UCSD-AML1 (cell line): ENCODE measurements at regions not wholly inside any gene's neighbourhood (a gene's known extent, or its start where the extent isn't known, plus 50 kb on each side); places are given as distances from the start of the nearest gene placed in this dataset.
"Not testable (repeated sequence)": the region's sequence is repeated elsewhere in the genome, so short reads cannot be mapped to it uniquely, and the experiment has no call there.

Experiments used
- DNase-seq: peaks from one replicate; lab custom pipeline; 2025; ENCODE audit not compliant: unreplicated experiment; lab: John Stamatoyannopoulos, UW

DNA sequence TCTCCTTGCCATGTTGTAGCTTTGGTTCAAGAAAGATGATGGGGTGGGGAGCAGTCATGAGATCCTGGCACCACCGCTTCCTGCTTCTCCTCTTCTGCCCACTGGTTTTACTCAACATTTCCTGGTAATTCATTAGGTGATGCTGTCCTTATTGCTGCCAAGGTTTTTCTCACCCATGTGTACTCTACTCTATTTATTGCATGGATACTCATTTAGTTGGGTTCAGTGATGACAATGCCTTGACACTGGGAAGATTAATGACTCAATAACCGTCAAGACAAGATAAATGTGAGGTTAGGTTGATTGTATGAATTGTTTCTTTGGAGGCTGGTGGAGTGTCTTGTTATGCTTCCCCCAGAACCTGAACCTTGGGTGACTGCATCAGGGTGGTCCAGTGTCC is 484.2 kb downstream of the SIPA1L2 start:
- no peak for DNase-seq

- no peak for DNase-seq
Observed at GRCh38 chr1:232144696-232145230, 485.2 kb downstream of the SIPA1L2 start.

DNA sequence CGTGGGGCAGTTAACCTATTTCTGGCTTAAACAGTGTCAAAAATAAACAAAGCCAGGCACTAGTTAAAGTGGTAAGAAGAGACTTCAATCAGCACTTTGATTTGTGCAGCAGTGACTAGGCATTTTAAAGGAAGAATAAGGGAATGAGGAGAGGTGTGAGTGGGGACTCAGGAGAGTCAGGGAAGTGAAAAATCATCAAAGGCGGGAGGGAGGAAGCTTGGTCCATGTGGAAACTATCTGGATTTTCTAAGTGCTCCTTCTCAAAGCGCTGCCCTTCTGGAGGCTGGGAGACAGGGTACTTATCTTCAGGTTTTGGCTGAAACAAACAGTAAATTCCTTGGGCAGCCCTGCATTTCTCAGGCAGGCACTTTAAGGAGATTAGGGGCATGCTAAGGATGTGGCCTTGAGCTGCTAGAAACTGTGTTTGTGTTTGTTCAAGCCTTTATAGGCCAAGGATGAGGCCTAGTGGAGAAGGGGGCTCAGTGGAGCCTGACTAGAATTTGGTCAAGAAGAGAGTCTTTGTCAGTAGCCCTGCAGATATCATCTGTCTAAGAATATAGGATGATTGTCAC is 486.5 kb downstream of the SIPA1L2 start:
- DNase-seq, result no peak

DNA sequence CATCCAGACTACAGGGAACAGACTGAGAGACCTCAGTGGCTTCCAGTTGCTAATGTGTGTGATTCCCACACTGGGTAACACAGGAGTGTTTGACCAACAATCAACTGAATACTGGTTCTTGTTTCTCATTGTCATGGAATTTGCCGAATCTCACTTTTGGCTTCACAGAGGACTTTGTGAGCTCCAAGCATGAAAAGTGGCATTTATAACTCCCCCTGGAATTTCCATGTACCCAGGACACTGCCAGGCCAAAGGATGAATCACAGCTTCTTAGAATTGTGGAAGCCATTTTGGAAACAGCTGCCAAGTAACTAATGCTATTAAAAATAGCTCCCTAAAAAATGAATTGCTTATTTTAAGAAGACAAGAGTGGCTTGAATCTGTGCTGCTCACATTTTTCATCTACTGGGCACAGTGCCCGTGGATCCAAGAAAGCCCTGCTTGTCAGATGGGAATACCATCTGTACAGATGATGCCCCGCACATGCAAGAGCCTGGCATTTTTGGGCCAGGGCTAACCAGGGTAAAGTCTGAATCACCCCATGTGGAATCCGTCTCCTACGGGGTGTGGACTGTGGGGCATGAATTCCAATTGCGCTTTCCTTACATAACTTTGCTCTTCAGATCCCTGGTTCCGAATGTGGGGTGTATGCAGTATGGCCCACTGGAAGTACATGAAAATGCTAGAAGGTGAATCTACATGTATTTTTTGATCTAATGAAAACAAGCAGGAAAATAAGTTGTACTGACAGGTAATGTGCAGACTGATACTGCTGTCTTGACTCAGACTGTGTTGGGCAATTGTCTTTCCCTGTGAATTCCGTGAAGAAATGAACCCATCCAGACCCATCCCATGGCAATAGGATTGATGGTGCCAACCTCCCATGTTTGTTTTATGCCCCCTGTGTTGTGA is 487.3 kb downstream of the SIPA1L2 start:
- no peak for DNase-seq

- not testable (repeated sequence) for DNase-seq
Observed at GRCh38 chr1:232141167-232141448, 488.8 kb downstream of the SIPA1L2 start.

GRCh38 chr1:232140419-232141166 is 489.3 kb downstream of the SIPA1L2 start:
- no peak for DNase-seq

- DNase-seq, result no peak
Observed at GRCh38 chr1:232139444-232139843, 490.5 kb downstream of the SIPA1L2 start.

DNA sequence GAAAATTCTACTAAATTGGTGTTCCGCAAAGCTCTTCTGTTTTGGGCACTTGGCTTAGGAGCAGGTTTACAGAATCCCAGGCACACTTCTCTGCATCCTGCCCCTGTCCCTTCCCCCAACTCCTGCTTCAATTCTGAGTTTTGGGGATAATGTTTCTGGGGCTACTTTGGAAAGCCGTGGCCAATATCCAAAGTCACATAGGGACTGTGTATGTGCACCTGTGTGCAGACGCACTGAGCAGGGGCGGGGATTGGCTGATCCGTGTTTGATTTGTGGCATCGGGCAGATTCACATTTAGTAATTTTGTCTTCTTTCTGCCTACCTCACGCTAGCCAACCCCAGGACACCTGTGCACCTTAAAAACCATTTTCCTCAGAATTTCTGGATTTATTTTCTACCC is 491.9 kb downstream of the SIPA1L2 start:
- no peak for DNase-seq

GRCh38 chr1:232137066-232137465 is 492.9 kb downstream of the SIPA1L2 start:
- DNase-seq, result no peak

- no peak for DNase-seq
Observed at GRCh38 chr1:232136136-232136535, 493.8 kb downstream of the SIPA1L2 start.

DNA sequence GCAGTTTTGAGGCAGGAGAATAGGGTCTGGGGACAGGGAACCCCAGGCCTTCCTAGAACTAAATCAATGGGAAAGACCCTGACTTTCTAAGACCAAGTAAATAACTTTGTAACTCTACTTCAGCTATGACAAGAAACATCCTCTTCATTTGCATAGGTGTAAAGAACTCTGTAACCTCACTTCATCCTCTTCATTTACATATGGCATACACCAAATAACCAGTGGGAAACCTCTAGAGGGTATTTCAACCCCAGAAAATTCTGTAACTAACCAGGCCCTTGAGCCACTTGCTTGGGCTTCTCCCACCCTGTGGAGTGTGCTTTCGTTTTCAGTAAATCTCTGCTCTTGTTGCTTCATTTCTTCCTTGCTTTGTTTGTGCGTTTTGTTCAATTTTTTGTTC is 495.6 kb downstream of the SIPA1L2 start:
- no peak for DNase-seq

DNA sequence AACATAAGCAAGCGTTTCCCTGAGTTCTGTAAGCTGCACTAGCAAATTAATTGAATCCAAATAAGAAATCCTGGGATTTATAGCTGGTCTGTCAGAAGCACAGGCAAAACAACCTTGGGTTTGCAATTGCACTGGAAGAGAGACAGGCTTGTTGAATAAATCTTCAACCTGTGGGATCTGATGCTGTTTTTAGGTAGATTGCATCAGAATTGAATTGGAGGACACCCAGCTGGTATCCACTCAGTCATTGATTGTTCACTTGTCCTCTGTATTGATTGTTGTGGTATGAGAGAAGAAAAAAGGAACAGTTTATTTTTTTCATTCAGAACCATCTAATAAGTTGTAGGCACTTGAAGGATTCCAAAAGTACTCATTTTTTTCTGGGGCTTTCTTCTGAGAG is 497.4 kb downstream of the SIPA1L2 start:
- DNase-seq, result no peak

DNA sequence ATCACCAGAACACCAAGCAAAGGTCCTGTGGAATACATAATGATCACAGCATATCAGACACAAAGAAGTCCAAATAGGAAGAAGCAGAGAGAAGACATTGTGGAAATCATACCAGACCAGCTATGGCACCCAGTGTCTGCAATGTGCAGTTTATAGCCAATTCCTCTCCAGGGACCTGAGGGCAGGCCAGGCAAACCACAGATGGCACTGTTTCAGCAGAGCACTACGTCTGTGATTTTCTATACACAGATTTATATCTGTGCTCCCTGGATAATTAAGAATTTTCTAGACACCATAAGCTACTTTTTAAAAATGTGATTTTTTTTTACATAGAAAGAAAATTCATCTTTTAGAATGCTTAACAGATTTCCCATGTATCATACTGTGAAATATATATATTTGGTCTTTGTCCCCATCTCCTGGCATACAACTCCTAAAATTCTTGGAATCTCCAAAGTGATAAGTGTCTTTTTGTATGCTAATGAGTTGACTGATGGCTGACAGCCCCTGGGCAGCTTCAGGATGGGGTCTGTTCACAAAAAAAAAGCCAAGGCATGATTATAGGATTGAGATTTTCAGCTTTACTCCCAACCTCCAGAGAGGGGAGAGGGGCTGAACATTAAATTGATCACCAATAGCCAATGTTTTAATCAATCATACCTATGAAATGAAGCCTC is 498.1 kb downstream of the SIPA1L2 start:
- no peak for DNase-seq

- DNase-seq, result no peak
Observed at GRCh38 chr1:232130815-232131480, 499.0 kb downstream of the SIPA1L2 start.

- DNase-seq, result no peak
Observed at GRCh38 chr1:232127190-232127589, 500.6 kb downstream of the DISC1 start.

- no peak for DNase-seq
Observed at GRCh38 chr1:232123775-232124659, 497.4 kb downstream of the DISC1 start.

- not testable (repeated sequence) for DNase-seq
Observed at GRCh38 chr1:232117903-232118302, 491.3 kb downstream of the DISC1 start.

DNA sequence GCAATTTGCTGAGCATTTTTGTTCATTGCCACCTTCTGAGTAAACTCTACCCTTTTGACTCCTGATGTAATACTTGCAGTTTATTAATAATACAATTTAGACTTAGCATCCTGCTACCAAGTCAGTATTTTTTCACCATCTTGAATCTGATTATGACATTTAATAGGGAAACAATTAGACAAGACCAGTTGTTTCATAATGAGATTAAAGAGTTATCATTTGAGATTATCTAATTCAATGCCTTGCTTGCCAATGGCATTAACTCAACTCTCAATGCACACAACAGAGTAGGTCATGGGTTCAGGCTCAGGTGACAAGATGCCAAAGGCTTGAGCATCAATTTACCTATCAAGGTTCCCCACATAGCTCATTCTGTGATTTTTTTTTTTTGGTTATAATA is 488.4 kb downstream of the DISC1 start:
- DNase-seq, result no peak

DNA sequence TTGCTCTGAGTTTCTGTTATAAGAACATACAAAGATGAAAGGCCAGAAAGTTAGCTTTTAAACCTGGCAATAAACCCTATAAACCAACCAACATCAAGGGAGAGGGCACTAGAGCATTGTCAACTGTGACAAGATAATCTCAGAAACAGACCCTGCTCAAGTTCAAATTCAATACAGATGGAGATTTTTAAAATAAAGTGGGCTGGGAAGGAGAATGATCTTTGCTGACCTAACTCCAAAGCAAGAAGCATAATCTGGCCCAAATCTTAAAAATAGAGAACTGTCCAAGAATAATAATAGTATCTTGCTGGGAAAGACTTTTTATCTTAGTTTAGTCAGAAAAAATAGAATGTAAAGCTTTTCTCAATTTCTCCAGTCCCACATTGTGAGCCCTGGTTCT is 485.5 kb downstream of the DISC1 start:
- DNase-seq, result no peak

- DNase-seq, result no peak
Observed at GRCh38 chr1:232111611-232112010, 485.0 kb downstream of the DISC1 start.
